OCI-LY1 (cell line): ENCODE measurements at regions not wholly inside any gene's neighbourhood (a gene's known extent, or its start where the extent isn't known, plus 50 kb on each side); places are given as distances from the start of the nearest gene placed in this dataset.

ENCODE experiments used
- H2AFZ ChIP-seq: fragments of 200-600 bp; sonication (generic), shearing (Covaris generic); 2 replicates; pipeline ENCODE4 v1.6.0; 2014; ENCODE audit warnings: antibody characterized with exemption, mild to moderate bottlenecking, low read length
- H3F3A ChIP-seq: fragments of 200-600 bp; sonication (generic), shearing (Covaris generic); 2 replicates; pipeline ENCODE4 v1.6.0; 2014; ENCODE audit warnings: mild to moderate bottlenecking, antibody characterized with exemption, low read length, moderate library complexity; ENCODE audit not compliant: insufficient read depth
- H3K27ac ChIP-seq: fragments of 200-600 bp; sonication (generic); 2 replicates; pipeline ENCODE4 v1.5.1; 2014; ENCODE audit warnings: low read length, mixed run types, mild to moderate bottlenecking, low read depth; ENCODE audit not compliant: poor library complexity, severe bottlenecking
- H3K27me3 ChIP-seq: fragments of 200-600 bp; sonication (generic); 2 replicates; pipeline ENCODE4 v1.6.0; 2014; ENCODE audit warnings: antibody characterized with exemption, mild to moderate bottlenecking, low read length, moderate library complexity; ENCODE audit not compliant: insufficient read depth
- H3K36me3 ChIP-seq: fragments of 200-600 bp; sonication (generic); 2 replicates; pipeline ENCODE4 v1.6.1; 2014; ENCODE audit warnings: mild to moderate bottlenecking, antibody characterized with exemption, low read length, moderate library complexity, mixed read lengths; ENCODE audit not compliant: insufficient read depth
- H3K4me1 ChIP-seq: fragments of 200-600 bp; sonication (generic); 2 replicates; pipeline ENCODE4 v1.5.1; 2014; ENCODE audit warnings: mild to moderate bottlenecking, low read length, moderate library complexity; ENCODE audit not compliant: insufficient read depth, severe bottlenecking
- H3K4me2 ChIP-seq: fragments of 200-600 bp; sonication (generic), shearing (Covaris generic); 2 replicates; pipeline ENCODE4 v1.6.1; 2014; ENCODE audit warnings: low read length
- H3K4me3 ChIP-seq: fragments of 200-600 bp; sonication (generic); 2 replicates; pipeline ENCODE4 v1.5.1; 2014; ENCODE audit warnings: low read length, low read depth, mild to moderate bottlenecking, mixed read lengths; ENCODE audit not compliant: poor library complexity, severe bottlenecking
- H3K79me2 ChIP-seq: fragments of 200-600 bp; shearing (Covaris generic); 2 replicates; pipeline ENCODE4 v1.6.1; 2016; ENCODE audit warnings: mixed run types, low read length, mixed read lengths; ENCODE audit not compliant: insufficient read depth
- H3K9ac ChIP-seq: fragments of 200-600 bp; sonication (generic), shearing (Covaris generic); 2 replicates; pipeline ENCODE4 v1.6.1; 2014; ENCODE audit warnings: mild to moderate bottlenecking, low read length, mixed read lengths
- H3K9me2 ChIP-seq: fragments of 200-600 bp; sonication (generic), shearing (Covaris generic); 2 replicates; pipeline ENCODE4 v1.6.1; 2014; ENCODE audit warnings: low read depth, mild to moderate bottlenecking, low read length, mixed read lengths
- H3K9me3 ChIP-seq: fragments of 200-600 bp; shearing (Covaris generic); 2 replicates; pipeline ENCODE4 v1.6.1; 2014; ENCODE audit warnings: low read length, mixed read lengths
- H4K20me1 ChIP-seq: fragments of 200-600 bp; sonication (generic), shearing (Covaris generic); 2 replicates; pipeline ENCODE4 v1.6.0; 2016; ENCODE audit warnings: mild to moderate bottlenecking, low read length; ENCODE audit not compliant: insufficient read depth
- EZH2 ChIP-seq: fragments of 200-600 bp; sonication (generic), shearing (Covaris generic); IDR thresholded peaks from 2 replicates; pipeline ENCODE4 v1.8.0; 2017; ENCODE audit warnings: borderline replicate concordance, mixed run types, mild to moderate bottlenecking, antibody characterized with exemption, low read length, moderate library complexity, mixed read lengths
- TF ChIP-seq, protein P1 (sequence below): fragments of 200-600 bp; sonication (generic), shearing (Covaris generic); IDR thresholded peaks from 2 replicates; pipeline ENCODE4 v1.5.1; 2017; ENCODE audit warnings: mild to moderate bottlenecking, antibody characterized with exemption, low read length, moderate library complexity, mixed read lengths

DNA sequence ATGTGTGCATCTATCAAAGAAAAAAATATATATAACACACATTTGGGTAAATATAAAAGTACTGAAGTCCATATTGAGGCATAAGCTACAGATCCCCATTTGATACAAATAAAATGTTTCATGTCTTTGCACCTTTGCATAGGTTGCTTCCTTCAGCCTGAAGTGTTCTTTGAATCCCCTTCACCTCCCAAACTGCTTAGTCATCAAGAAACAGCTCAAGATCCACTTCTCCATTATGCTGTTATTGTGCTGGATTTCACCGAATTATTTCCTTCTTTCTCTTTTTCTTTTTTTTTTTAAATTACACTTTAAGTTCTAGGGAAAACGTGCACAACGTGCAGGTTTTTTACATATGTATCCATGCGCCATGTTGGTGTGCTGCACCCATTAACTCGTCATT, 419.1 kb downstream of the ENC1 start:
- Histone ChIP-seq H3K27me3 (no peaks in the 10 kb centered on the region), H3K4me1 (no peaks in the 10 kb centered on the region), H4K20me1 (no peaks in the 10 kb centered on the region), H3F3A (no peaks in the 10 kb centered on the region), H2AFZ (no peak overlapping the region), H3K9me2 (no peaks in the 10 kb centered on the region), H3K4me2 (no peak overlapping the region), H3K9ac (no peak overlapping the region), H3K36me3 (no peaks in the 10 kb centered on the region), H3K79me2 (no peaks in the 10 kb centered on the region), H3K4me3 (no peak overlapping the region), H3K9me3 (no peaks in the 10 kb centered on the region), H3K27ac (no peak overlapping the region)
- TF ChIP-seq, protein P1, sequence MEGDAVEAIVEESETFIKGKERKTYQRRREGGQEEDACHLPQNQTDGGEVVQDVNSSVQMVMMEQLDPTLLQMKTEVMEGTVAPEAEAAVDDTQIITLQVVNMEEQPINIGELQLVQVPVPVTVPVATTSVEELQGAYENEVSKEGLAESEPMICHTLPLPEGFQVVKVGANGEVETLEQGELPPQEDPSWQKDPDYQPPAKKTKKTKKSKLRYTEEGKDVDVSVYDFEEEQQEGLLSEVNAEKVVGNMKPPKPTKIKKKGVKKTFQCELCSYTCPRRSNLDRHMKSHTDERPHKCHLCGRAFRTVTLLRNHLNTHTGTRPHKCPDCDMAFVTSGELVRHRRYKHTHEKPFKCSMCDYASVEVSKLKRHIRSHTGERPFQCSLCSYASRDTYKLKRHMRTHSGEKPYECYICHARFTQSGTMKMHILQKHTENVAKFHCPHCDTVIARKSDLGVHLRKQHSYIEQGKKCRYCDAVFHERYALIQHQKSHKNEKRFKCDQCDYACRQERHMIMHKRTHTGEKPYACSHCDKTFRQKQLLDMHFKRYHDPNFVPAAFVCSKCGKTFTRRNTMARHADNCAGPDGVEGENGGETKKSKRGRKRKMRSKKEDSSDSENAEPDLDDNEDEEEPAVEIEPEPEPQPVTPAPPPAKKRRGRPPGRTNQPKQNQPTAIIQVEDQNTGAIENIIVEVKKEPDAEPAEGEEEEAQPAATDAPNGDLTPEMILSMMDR = no peak
- no peak for TF ChIP-seq EZH2

GRCh38 chr5:74216012-74216411, 424.5 kb downstream of the ENC1 start:
- Histone ChIP-seq H3K27me3 (no peaks in the 10 kb centered on the region), H3K36me3 (no peaks in the 10 kb centered on the region), H3K79me2 (no peaks in the 10 kb centered on the region), H4K20me1 (no peaks in the 10 kb centered on the region), H3F3A (no peaks in the 10 kb centered on the region), H3K4me1 (no peaks in the 10 kb centered on the region), H3K4me2 (no peak overlapping the region), H3K27ac (no peak overlapping the region), H2AFZ (no peak overlapping the region), H3K9ac (no peak overlapping the region), H3K9me2 (no peaks in the 10 kb centered on the region), H3K4me3 (no peak overlapping the region), H3K9me3 (no peaks in the 10 kb centered on the region)
- TF ChIP-seq, protein P1 = no peak
- TF ChIP-seq EZH2 = no peak

- Histone ChIP-seq H3K4me2 (no peak overlapping the region), H2AFZ (no peak overlapping the region)
Observed at GRCh38 chr5:74212336-74212735, 428.2 kb downstream of the ENC1 start.

More at GRCh38 chr5:74212336-74212735, 428.2 kb downstream of the ENC1 start:
- Histone ChIP-seq H3K27ac (no peak overlapping the region), H3K79me2 (no peaks in the 10 kb centered on the region), H4K20me1 (no peaks in the 10 kb centered on the region), H3K36me3 (no peaks in the 10 kb centered on the region), H3K4me1 (no peaks in the 10 kb centered on the region), H3F3A (no peaks in the 10 kb centered on the region), H3K27me3 (no peaks in the 10 kb centered on the region), H3K9ac (no peak overlapping the region), H3K4me3 (no peak overlapping the region), H3K9me3 (no peaks in the 10 kb centered on the region), H3K9me2 (no peaks in the 10 kb centered on the region)
- no peak for TF ChIP-seq EZH2
- TF ChIP-seq, protein P1 = peak; percentile 49
